T-helper 2 cell treated with Interferon-gamma antibody and Interleukin-4, amounts not matched to agents 5 μg/mL and 100 μg/mL, for 36 hours (primary cell): ENCODE measurements at regions not wholly inside any gene's neighbourhood (a gene's known extent, or its start where the extent isn't known, plus 50 kb on each side); places are given as distances from the start of the nearest gene placed in this dataset.

Experiments
- DNase-seq: peaks from one replicate; pipeline ENCODE4 v3.0.0; 2021; ENCODE audit warnings: low spot score
- H3K27ac Mint-ChIP-seq: one replicate; pipeline ENCODE4 v1.8.0; 2021; ENCODE audit warnings: mild to moderate bottlenecking, mixed read lengths
- H3K27me3 Mint-ChIP-seq: one replicate; pipeline ENCODE4 v1.8.0; 2021; ENCODE audit warnings: low read depth, mixed read lengths
- H3K36me3 Mint-ChIP-seq: one replicate; pipeline ENCODE4 v1.8.0; 2021; ENCODE audit warnings: low read depth, mixed read lengths
- H3K4me1 Mint-ChIP-seq: one replicate; pipeline ENCODE4 v1.8.0; 2021; ENCODE audit warnings: low read depth, mixed read lengths
- H3K4me3 Mint-ChIP-seq: one replicate; pipeline ENCODE4 v1.8.0; 2022; ENCODE audit warnings: mild to moderate bottlenecking, moderate library complexity, mixed read lengths
- H3K9me3 Mint-ChIP-seq: one replicate; pipeline ENCODE4 v1.8.0; 2021; ENCODE audit warnings: mixed read lengths

- DNase-seq = no peak
- Mint-ChIP-seq H3K27me3 (peaks cover 8% of the 10 kb centered on the region), H3K27ac (no peak overlapping the region), H3K9me3 (no peaks in the 10 kb centered on the region), H3K4me1 (peaks cover 9% of the 10 kb centered on the region), H3K36me3 (no peaks in the 10 kb centered on the region), H3K4me3 (no peak overlapping the region)
Measured at GRCh38 chr9:87831159-87831558, 51.5 kb upstream of the SPATA31E1 start.
